ENCODE measurements at regions not wholly inside any gene's neighbourhood (a gene's known extent, or its start where the extent isn't known, plus 50 kb on each side); places are given as distances from the start of the nearest gene placed in this dataset.
"Not testable (repeated sequence)": the region's sequence is repeated elsewhere in the genome, so short reads cannot be mapped to it uniquely, and the experiment has no call there.

GRCh38 chr9:19643875-19644274 is 145.0 kb downstream of the SLC24A2 start:
- no peak overlapping the region for H3K4me3 Mint-ChIP-seq
- H3K9me3 Mint-ChIP-seq = peaks cover 0 to 2% (median 0%) of the 10 kb centered on the region in 7 donors
- DNase-seq = no peak
- no peak overlapping the region for H3K27ac Mint-ChIP-seq
- H3K36me3 Mint-ChIP-seq = no peaks in the 10 kb centered on the region
- no peaks in the 10 kb centered on the region for H3K4me1 Mint-ChIP-seq
- no peak for ATAC-seq (ENCODE audit: low read depth in 2 of 2)
- peaks cover 0 to 19% (median 17%) of the 10 kb centered on the region in 3 donors for H3K27me3 Mint-ChIP-seq

- Mint-ChIP-seq H3K36me3 (no peaks in the 10 kb centered on the region), H3K27ac (no peak overlapping the region), H3K4me1 (no peaks in the 10 kb centered on the region), H3K9me3 (peaks cover 0 to 2% (median 0%) of the 10 kb centered on the region in 7 donors), H3K4me3 (no peak overlapping the region), H3K27me3 (peaks cover 0 to 16% (median 11%) of the 10 kb centered on the region in 3 donors)
- no peak for DNase-seq
- ATAC-seq (ENCODE audit: low read depth in 2 of 2) = no peak
Observed at GRCh38 chr9:19642256-19642655, 146.6 kb downstream of the SLC24A2 start.

GRCh38 chr9:19641046-19641445 is 147.8 kb downstream of the SLC24A2 start:
- no peak for DNase-seq
- peaks cover 0 to 2% (median 0%) of the 10 kb centered on the region in 7 donors for H3K9me3 Mint-ChIP-seq
- peak overlapping the region in 1 of 6 donors; percentile 29 for H3K27ac Mint-ChIP-seq
- peaks cover 0 to 5% (median 5%) of the 10 kb centered on the region in 3 donors for H3K27me3 Mint-ChIP-seq
- H3K36me3 Mint-ChIP-seq = no peaks in the 10 kb centered on the region
- H3K4me3 Mint-ChIP-seq = no peak overlapping the region
- H3K4me1 Mint-ChIP-seq = no peaks in the 10 kb centered on the region
- ATAC-seq (ENCODE audit: low read depth in 2 of 2) = no peak

GRCh38 chr9:19640014-19640413 is 148.8 kb downstream of the SLC24A2 start:
- Mint-ChIP-seq H3K9me3 (peaks cover 0 to 2% (median 0%) of the 10 kb centered on the region in 7 donors), H3K27ac (no peak overlapping the region), H3K4me3 (no peak overlapping the region), H3K27me3 (peaks cover 0 to 5% (median 5%) of the 10 kb centered on the region in 3 donors), H3K36me3 (no peaks in the 10 kb centered on the region), H3K4me1 (no peaks in the 10 kb centered on the region)
- DNase-seq (no peak), ATAC-seq (ENCODE audit: low read depth in 2 of 2) (no peak)

- Mint-ChIP-seq H3K27ac (no peak overlapping the region), H3K9me3 (peaks cover 0 to 3% (median 0%) of the 10 kb centered on the region in 7 donors), H3K4me3 (no peak overlapping the region), H3K27me3 (peaks cover 0 to 5% (median 2%) of the 10 kb centered on the region in 3 donors), H3K36me3 (no peaks in the 10 kb centered on the region), H3K4me1 (no peaks in the 10 kb centered on the region)
- DNase-seq (no peak), ATAC-seq (ENCODE audit: low read depth in 2 of 2) (no peak)
Observed at GRCh38 chr9:19637084-19637483, 151.8 kb downstream of the SLC24A2 start.

- no peak overlapping the region for H3K27ac Mint-ChIP-seq
- H3K36me3 Mint-ChIP-seq = no peaks in the 10 kb centered on the region
- H3K27me3 Mint-ChIP-seq = peaks cover 0 to 5% (median 0%) of the 10 kb centered on the region in 3 donors
- peaks cover 0 to 1% (median 0%) of the 10 kb centered on the region in 7 donors for H3K9me3 Mint-ChIP-seq
- H3K4me1 Mint-ChIP-seq = no peaks in the 10 kb centered on the region
- H3K4me3 Mint-ChIP-seq = no peak overlapping the region
- ATAC-seq (ENCODE audit: low read depth in 2 of 2) (no peak), DNase-seq (no peak)
Observed at GRCh38 chr9:19634881-19635280, 154.0 kb downstream of the SLC24A2 start.

- H3K36me3 Mint-ChIP-seq = no peaks in the 10 kb centered on the region
- H3K4me3 Mint-ChIP-seq = no peak overlapping the region
- H3K27ac Mint-ChIP-seq = no peak overlapping the region
- peaks cover 0 to 2% (median 0%) of the 10 kb centered on the region in 7 donors for H3K9me3 Mint-ChIP-seq
- H3K4me1 Mint-ChIP-seq = no peaks in the 10 kb centered on the region
- ATAC-seq (ENCODE audit: low read depth in 2 of 2) = no peak
- H3K27me3 Mint-ChIP-seq = peaks cover 0 to under 1% (median 0%) of the 10 kb centered on the region in 3 donors
- no peak for DNase-seq
Observed at GRCh38 chr9:19631181-19631580, 157.7 kb downstream of the SLC24A2 start.

GRCh38 chr9:19630760-19631159 is 158.1 kb downstream of the SLC24A2 start:
- no peaks in the 10 kb centered on the region for H3K36me3 Mint-ChIP-seq
- no peak overlapping the region for H3K27ac Mint-ChIP-seq
- H3K4me3 Mint-ChIP-seq = no peak overlapping the region
- DNase-seq (no peak), ATAC-seq (ENCODE audit: low read depth in 2 of 2) (no peak)
- peaks cover 0 to 2% (median 0%) of the 10 kb centered on the region in 7 donors for H3K9me3 Mint-ChIP-seq
- no peaks in the 10 kb centered on the region for H3K27me3 Mint-ChIP-seq
- no peaks in the 10 kb centered on the region for H3K4me1 Mint-ChIP-seq

GRCh38 chr9:19629488-19629887 is 159.3 kb downstream of the SLC24A2 start:
- Mint-ChIP-seq H3K4me1 (no peaks in the 10 kb centered on the region), H3K9me3 (peaks cover 0 to 2% (median 0%) of the 10 kb centered on the region in 7 donors), H3K27me3 (no peaks in the 10 kb centered on the region), H3K36me3 (no peaks in the 10 kb centered on the region), H3K4me3 (no peak overlapping the region), H3K27ac (no peak overlapping the region)
- ATAC-seq (ENCODE audit: low read depth in 2 of 2) (no peak), DNase-seq (no peak)

- ATAC-seq (ENCODE audit: low read depth in 2 of 2); DNase-seq; H3K9me3 Mint-ChIP-seq; H3K4me1 Mint-ChIP-seq; H3K4me3 Mint-ChIP-seq; H3K27ac Mint-ChIP-seq; H3K36me3 Mint-ChIP-seq; H3K27me3 Mint-ChIP-seq: not testable (repeated sequence)
Observed at GRCh38 chr9:19625426-19625825, 163.4 kb downstream of the SLC24A2 start.

GRCh38 chr9:19624519-19624918 is 164.3 kb downstream of the SLC24A2 start:
- DNase-seq (no peak), ATAC-seq (ENCODE audit: low read depth in 2 of 2) (no peak)
- no peaks in the 10 kb centered on the region for H3K36me3 Mint-ChIP-seq
- H3K4me1 Mint-ChIP-seq = no peaks in the 10 kb centered on the region
- H3K4me3 Mint-ChIP-seq = no peak overlapping the region
- no peak overlapping the region for H3K27ac Mint-ChIP-seq
- H3K27me3 Mint-ChIP-seq = no peaks in the 10 kb centered on the region
- peaks cover 0 to 2% (median 0%) of the 10 kb centered on the region in 7 donors for H3K9me3 Mint-ChIP-seq

GRCh38 chr9:19623941-19624340 is 164.9 kb downstream of the SLC24A2 start:
- DNase-seq = no peak
- H3K4me3 Mint-ChIP-seq = no peak overlapping the region
- no peaks in the 10 kb centered on the region for H3K27me3 Mint-ChIP-seq
- ATAC-seq (ENCODE audit: low read depth in 2 of 2) = no peak
- H3K4me1 Mint-ChIP-seq = no peaks in the 10 kb centered on the region
- H3K27ac Mint-ChIP-seq = no peak overlapping the region
- H3K36me3 Mint-ChIP-seq = no peaks in the 10 kb centered on the region
- peaks cover 0 to 2% (median 0%) of the 10 kb centered on the region in 7 donors for H3K9me3 Mint-ChIP-seq

GRCh38 chr9:19620326-19620725 is 168.5 kb downstream of the SLC24A2 start:
- no peaks in the 10 kb centered on the region for H3K9me3 Mint-ChIP-seq
- no peak overlapping the region for H3K27ac Mint-ChIP-seq
- no peak overlapping the region for H3K4me3 Mint-ChIP-seq
- no peaks in the 10 kb centered on the region for H3K36me3 Mint-ChIP-seq
- H3K27me3 Mint-ChIP-seq = peaks cover 0 to 6% (median 6%) of the 10 kb centered on the region in 3 donors
- ATAC-seq (ENCODE audit: low read depth in 2 of 2) = no peak
- no peaks in the 10 kb centered on the region for H3K4me1 Mint-ChIP-seq
- DNase-seq = no peak

GRCh38 chr9:19619221-19619620 is 169.6 kb downstream of the SLC24A2 start:
- no peak for DNase-seq
- Mint-ChIP-seq H3K9me3 (no peaks in the 10 kb centered on the region), H3K4me3 (no peak overlapping the region), H3K27me3 (peaks cover 0 to 6% (median 6%) of the 10 kb centered on the region in 3 donors), H3K4me1 (no peaks in the 10 kb centered on the region), H3K36me3 (no peaks in the 10 kb centered on the region), H3K27ac (no peak overlapping the region)
- no peak for ATAC-seq (ENCODE audit: low read depth in 2 of 2)

GRCh38 chr9:19618816-19619215 is 170.0 kb downstream of the SLC24A2 start:
- Mint-ChIP-seq H3K9me3 (no peaks in the 10 kb centered on the region), H3K4me1 (no peaks in the 10 kb centered on the region), H3K27ac (no peak overlapping the region), H3K36me3 (no peaks in the 10 kb centered on the region), H3K27me3 (peaks cover 0 to 6% (median 6%) of the 10 kb centered on the region in 3 donors), H3K4me3 (no peak overlapping the region)
- DNase-seq (no peak), ATAC-seq (ENCODE audit: low read depth in 2 of 2) (no peak)
